HG03565 (cell line): ENCODE measurements at regions not wholly inside any gene's neighbourhood (a gene's known extent, or its start where the extent isn't known, plus 50 kb on each side); places are given as distances from the start of the nearest gene placed in this dataset.
"Not testable (repeated sequence)": the region's sequence is repeated elsewhere in the genome, so short reads cannot be mapped to it uniquely, and the experiment has no call there.

ENCODE experiments used
- ATAC-seq: cut with Tn5 transposase; IDR thresholded peaks from one replicate; pipeline ENCODE4 v1.9.1; 2021; ENCODE audit warnings: mild to moderate bottlenecking, moderate library complexity; ENCODE audit not compliant: unreplicated experiment

- ATAC-seq: not testable (repeated sequence)
These were observed 116.5 kb upstream of the AKAP13 start for GRCh38 chr15:85263842-85264440.

GRCh38 chr15:85264614-85265190, 115.7 kb upstream of the AKAP13 start:
- ATAC-seq: not testable (repeated sequence)

- ATAC-seq: not testable (repeated sequence)
These were observed 113.1 kb upstream of the AKAP13 start for GRCh38 chr15:85267158-85267857.

GRCh38 chr15:85274315-85275050, 105.9 kb upstream of the AKAP13 start:
- ATAC-seq: no peak

- no peak for ATAC-seq
These were observed 103.9 kb upstream of the AKAP13 start for GRCh38 chr15:85276508-85276907.

- no peak for ATAC-seq
These were observed 103.5 kb upstream of the AKAP13 start for GRCh38 chr15:85276921-85277320.

GRCh38 chr15:85277847-85278370, 102.5 kb upstream of the AKAP13 start:
- no peak for ATAC-seq

GRCh38 chr15:85280203-85280602, 100.2 kb upstream of the AKAP13 start:
- peak; percentile 49 for ATAC-seq

- no peak for ATAC-seq
These were observed 99.0 kb upstream of the AKAP13 start for GRCh38 chr15:85281293-85281882.

- no peak for ATAC-seq
These were observed 97.8 kb upstream of the AKAP13 start for GRCh38 chr15:85282504-85283115.

GRCh38 chr15:85283815-85284214, 96.6 kb upstream of the AKAP13 start:
- ATAC-seq: peak; percentile 66

- peak; percentile 55 for ATAC-seq
These were observed 95.9 kb upstream of the AKAP13 start for GRCh38 chr15:85284497-85284896.

- ATAC-seq: no peak
These were observed 90.6 kb upstream of the AKAP13 start for GRCh38 chr15:85289677-85290365.

GRCh38 chr15:85292583-85292982, 87.8 kb upstream of the AKAP13 start:
- not testable (repeated sequence) for ATAC-seq

GRCh38 chr15:85296615-85297402, 83.6 kb upstream of the AKAP13 start:
- ATAC-seq: peak; percentile 92

- ATAC-seq: no peak
These were observed 82.9 kb upstream of the AKAP13 start for GRCh38 chr15:85297537-85297936.

GRCh38 chr15:85298366-85298765, 82.0 kb upstream of the AKAP13 start:
- ATAC-seq: no peak

- ATAC-seq: no peak
These were observed 81.5 kb upstream of the AKAP13 start for GRCh38 chr15:85298941-85299340.

- no peak for ATAC-seq
These were observed 78.1 kb upstream of the AKAP13 start for GRCh38 chr15:85302271-85302670.
